Neutrophil (primary cell): ENCODE measurements at regions not wholly inside any gene's neighbourhood (a gene's known extent, or its start where the extent isn't known, plus 50 kb on each side); places are given as distances from the start of the nearest gene placed in this dataset.
A peak's percentile ranks its signal among the peaks of the same experiment; 100 is the strongest.

Experiments
- H3K27ac ChIP-seq: fragments of 200-600 bp; sonication (generic); 2 replicates; pipeline ENCODE4 v1.5.1; 2016; ENCODE audit warnings: mild to moderate bottlenecking, moderate library complexity
- H3K27me3 ChIP-seq: fragments of 200-600 bp; sonication (generic); 2 replicates; pipeline ENCODE4 v1.6.0; 2016; ENCODE audit warnings: mild to moderate bottlenecking
- H3K36me3 ChIP-seq: fragments of 200-600 bp; sonication (generic); 2 replicates; pipeline ENCODE4 v1.5.1; 2017
- H3K4me1 ChIP-seq, 2 experiments: fragments of 200-600 bp in 1 of 2; sonication (generic) in 1 of 2; 1 replicate in 1 of 2; 2 replicates in 1 of 2; pipeline versions ENCODE4 v1.5.1 to v1.6.1; 2013 to 2016; ENCODE audit warnings: low read depth in 1 of 2, low read length in 1 of 2, mild to moderate bottlenecking in 1 of 2, moderate library complexity in 1 of 2; ENCODE audit not compliant: control insufficient read depth in 1 of 2, insufficient read depth in 1 of 2
- H3K4me3 ChIP-seq, 2 experiments: fragments of 200-600 bp in 1 of 2; sonication (generic) in 1 of 2; 1 replicate in 1 of 2; 2 replicates in 1 of 2; pipeline ENCODE4 v1.5.1; 2013 to 2016; ENCODE audit warnings: low read depth in 1 of 2, low read length in 1 of 2, mild to moderate bottlenecking in 1 of 2, moderate library complexity in 1 of 2
- H3K9me3 ChIP-seq: fragments of 200-600 bp; sonication (generic); 2 replicates; pipeline ENCODE4 v1.5.1; 2016
- TF ChIP-seq, protein P1 (sequence below): fragments of 200-600 bp; sonication (generic); IDR thresholded peaks from 2 replicates; pipeline ENCODE4 v1.5.1; 2016; ENCODE audit warnings: antibody characterized with exemption

DNA sequence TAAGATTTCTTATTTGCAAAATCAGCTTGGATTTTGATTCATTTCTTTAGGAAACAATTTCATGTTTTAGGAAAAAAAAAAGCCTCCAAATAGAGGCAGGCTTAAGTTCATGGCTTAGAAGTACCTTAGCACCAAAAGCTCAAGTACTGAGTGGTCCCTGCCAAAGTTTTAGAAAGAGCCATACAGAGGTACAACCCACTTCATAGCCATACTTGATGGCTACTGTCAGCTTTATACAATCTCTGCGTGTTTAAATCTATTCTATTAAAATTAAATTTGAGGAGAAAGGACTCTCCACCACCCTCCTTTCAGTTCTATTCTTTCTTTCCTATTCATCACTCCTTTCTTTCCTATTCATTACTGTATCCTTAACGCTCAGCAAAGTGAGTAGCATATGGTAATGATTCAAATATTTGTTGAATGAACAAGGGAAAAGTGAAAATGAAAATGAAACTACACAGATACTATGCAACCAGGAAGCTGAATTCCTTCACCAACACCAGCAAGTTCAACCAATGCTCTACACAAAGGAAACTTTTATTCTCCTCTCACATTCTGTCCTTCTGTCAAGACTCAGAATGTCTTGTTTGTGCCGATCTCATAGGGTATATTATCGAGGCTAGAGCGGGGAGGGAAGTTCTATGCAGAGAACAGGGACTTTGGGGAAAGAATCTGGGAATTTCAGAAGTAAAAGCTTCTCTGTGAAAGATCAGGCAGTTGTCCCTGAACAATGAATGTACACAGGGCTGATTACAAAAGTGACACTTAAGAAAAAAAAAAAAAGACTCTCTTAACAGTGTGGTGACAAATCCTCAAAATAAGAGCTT is 138.6 kb upstream of the SPEF2 start:
- H3K27ac ChIP-seq = peak overlapping the region; percentile 77
- peaks cover 40 to 48% of the 10 kb centered on the region in 2 experiments for H3K4me1 ChIP-seq
- H3K27me3 ChIP-seq = no peaks in the 10 kb centered on the region
- H3K9me3 ChIP-seq = no peaks in the 10 kb centered on the region
- TF ChIP-seq, protein P1, sequence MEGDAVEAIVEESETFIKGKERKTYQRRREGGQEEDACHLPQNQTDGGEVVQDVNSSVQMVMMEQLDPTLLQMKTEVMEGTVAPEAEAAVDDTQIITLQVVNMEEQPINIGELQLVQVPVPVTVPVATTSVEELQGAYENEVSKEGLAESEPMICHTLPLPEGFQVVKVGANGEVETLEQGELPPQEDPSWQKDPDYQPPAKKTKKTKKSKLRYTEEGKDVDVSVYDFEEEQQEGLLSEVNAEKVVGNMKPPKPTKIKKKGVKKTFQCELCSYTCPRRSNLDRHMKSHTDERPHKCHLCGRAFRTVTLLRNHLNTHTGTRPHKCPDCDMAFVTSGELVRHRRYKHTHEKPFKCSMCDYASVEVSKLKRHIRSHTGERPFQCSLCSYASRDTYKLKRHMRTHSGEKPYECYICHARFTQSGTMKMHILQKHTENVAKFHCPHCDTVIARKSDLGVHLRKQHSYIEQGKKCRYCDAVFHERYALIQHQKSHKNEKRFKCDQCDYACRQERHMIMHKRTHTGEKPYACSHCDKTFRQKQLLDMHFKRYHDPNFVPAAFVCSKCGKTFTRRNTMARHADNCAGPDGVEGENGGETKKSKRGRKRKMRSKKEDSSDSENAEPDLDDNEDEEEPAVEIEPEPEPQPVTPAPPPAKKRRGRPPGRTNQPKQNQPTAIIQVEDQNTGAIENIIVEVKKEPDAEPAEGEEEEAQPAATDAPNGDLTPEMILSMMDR = no peak
- no peaks in the 10 kb centered on the region for H3K36me3 ChIP-seq
- H3K4me3 ChIP-seq = peak overlapping the region in 1 of 2 experiments; percentile 33

DNA sequence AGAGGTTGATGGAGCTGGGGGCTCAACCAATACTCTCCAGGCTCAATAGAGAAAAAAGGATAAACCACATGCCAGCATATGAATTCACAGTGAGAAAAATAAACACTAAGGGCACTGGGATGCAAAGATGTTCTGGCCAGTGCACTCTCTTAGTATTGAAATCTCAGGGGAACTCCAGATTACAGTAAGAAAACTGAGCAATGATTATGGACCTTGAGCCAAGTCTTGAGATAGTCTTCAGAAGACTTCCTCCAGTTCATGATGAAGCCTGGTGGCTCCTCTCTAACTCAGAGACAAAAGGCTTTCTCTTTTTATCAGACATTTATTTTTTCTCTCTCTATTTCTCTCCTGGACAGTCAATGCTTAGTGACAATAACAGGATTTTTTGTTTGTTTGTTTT is 139.8 kb upstream of the SPEF2 start:
- Histone ChIP-seq H3K27me3 (no peaks in the 10 kb centered on the region), H3K4me3 (no peak overlapping the region), H3K36me3 (no peaks in the 10 kb centered on the region), H3K9me3 (no peaks in the 10 kb centered on the region), H3K27ac (no peak overlapping the region), H3K4me1 (peaks cover 29 to 37% of the 10 kb centered on the region in 2 experiments)
- TF ChIP-seq, protein P1 = no peak

DNA sequence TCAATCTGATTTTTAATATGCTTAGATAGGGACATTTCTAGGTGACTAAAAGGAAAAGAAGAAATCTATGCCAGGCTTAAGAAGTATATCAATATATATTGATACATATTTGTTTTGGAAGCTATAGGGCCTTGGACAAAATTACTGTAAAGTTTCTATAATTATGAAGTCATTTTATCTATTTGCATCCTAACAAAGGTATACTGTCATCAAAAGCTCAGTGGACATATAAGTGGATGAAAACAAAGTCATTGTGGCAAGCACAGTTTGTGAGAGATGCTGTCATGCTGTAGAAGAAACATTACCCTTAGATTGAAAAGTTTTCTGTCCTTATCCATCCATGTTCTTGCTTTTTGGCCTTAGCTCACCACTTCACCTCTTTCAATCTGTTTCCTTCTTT is 140.3 kb upstream of the SPEF2 start:
- TF ChIP-seq, protein P1 = no peak
- peaks cover 23 to 31% of the 10 kb centered on the region in 2 experiments for H3K4me1 ChIP-seq
- H3K27ac ChIP-seq = no peak overlapping the region
- H3K4me3 ChIP-seq = no peak overlapping the region
- H3K27me3 ChIP-seq = no peaks in the 10 kb centered on the region
- H3K9me3 ChIP-seq = no peaks in the 10 kb centered on the region
- H3K36me3 ChIP-seq = no peaks in the 10 kb centered on the region

DNA sequence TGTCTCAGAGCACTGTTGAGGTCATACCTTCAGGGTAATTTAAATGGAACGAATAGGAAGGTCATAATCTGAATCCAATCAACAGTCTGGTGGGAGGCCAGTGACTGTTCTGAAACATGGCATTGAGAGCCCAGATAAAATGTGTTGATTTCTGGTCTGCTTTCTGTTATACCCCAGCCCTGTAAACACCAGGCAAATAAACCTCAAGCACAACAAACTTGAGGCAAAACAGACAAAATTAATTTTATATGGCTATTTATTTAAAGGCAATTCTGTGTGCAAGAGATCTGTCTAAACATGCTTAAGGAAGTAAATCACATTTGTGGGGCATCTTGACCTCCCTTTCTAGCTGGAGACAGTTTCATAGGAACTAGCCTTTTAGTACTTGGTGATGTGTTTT is 140.9 kb upstream of the SPEF2 start:
- no peaks in the 10 kb centered on the region for H3K27me3 ChIP-seq
- H3K36me3 ChIP-seq = no peaks in the 10 kb centered on the region
- peak overlapping the region; percentile 53 for H3K27ac ChIP-seq
- no peak overlapping the region for H3K4me3 ChIP-seq
- peaks cover 18 to 25% of the 10 kb centered on the region in 2 experiments for H3K4me1 ChIP-seq
- H3K9me3 ChIP-seq = no peaks in the 10 kb centered on the region
- TF ChIP-seq, protein P1 = no peak

DNA sequence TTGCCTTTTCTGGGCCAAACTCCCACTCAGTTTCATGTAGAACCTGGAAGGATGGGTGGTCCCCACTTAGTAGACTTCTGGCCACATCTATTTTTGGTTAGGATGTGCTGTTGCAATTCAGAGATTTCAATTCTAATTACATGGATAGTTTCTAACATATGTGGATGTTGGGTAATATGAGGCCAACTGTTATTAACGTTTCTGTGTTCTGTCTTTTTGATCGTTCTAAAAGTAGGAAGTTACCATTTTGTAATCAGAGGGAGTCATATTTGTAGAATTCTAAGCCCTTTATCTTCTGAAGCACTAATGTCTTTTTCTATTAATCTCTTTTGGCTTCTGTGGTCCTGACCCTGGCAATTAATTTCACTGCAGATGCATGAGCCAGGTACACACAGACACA is 141.6 kb upstream of the SPEF2 start:
- Histone ChIP-seq H3K27ac (peak overlapping the region; percentile 53), H3K4me1 (peaks cover 18 to 23% of the 10 kb centered on the region in 2 experiments), H3K9me3 (no peaks in the 10 kb centered on the region), H3K27me3 (no peaks in the 10 kb centered on the region), H3K4me3 (no peak overlapping the region), H3K36me3 (no peaks in the 10 kb centered on the region)
- TF ChIP-seq, protein P1 = no peak
